Glomerular endothelial cell (primary cell): ENCODE measurements at regions not wholly inside any gene's neighbourhood (a gene's known extent, or its start where the extent isn't known, plus 50 kb on each side); places are given as distances from the start of the nearest gene placed in this dataset.

ENCODE experiments used
- DNase-seq: peaks from one replicate; pipeline ENCODE4 v3.0.0-alpha.2; 2011; ENCODE audit warnings: low read depth, low spot score; ENCODE audit errors: extremely low read depth

DNA sequence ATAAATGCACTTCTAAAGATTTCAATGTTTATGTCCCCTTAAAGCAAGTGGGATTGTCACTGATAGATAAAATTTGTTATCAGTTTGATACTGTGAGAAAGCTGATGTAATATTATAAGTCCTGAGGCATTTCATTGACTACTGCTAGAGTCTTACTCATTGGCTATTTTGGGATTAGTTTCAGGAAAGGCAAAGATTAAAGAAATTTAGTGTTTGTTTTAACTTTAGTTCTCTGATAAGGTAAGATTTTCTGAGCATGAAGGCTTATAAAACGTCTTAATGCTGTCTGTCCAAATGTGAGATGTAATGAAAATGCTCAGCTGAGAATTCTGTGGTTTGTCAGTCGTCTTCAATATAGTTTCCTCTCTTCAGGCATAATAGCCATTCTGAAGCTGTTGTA lies 886.4 kb upstream of the CDH2 start:
- no peak for DNase-seq

DNA sequence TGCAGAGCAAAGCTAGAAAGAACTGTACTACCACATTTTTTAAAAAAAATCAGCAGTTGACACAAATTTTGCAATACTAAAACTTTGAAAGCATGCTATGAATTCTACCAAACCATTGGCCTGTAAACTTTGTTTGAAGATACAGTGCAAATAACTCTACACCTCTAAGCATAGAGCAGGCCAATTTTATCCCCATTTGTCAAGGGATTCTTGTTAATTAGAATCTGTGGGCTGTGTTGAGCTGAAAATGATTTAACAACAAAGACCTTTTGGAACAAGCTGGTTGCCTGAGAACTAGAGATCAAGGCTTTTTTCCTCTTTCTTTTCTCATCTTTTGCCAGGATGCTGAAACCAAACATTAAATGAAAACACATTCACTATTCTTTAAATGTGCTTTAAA lies 886.0 kb upstream of the CDH2 start:
- no peak for DNase-seq

DNA sequence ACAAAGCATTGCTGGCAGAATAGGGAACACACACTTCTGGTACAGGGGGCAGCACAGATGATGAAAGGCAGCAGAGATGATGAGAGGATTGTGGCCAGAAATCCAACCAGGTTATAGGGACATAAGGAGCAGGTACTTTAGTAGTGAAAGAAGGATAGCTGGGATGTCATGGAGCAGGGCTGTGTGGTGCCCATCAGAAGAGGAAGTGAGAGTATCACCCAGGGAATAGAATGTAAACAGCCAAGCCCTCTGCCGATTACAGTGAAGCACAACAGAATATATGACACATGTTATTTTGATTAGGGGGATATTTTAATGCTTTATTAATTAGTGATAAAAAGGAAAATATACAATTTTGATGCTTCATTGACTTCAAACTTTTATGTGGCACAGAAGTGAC lies 883.4 kb upstream of the CDH2 start:
- no peak for DNase-seq

DNA sequence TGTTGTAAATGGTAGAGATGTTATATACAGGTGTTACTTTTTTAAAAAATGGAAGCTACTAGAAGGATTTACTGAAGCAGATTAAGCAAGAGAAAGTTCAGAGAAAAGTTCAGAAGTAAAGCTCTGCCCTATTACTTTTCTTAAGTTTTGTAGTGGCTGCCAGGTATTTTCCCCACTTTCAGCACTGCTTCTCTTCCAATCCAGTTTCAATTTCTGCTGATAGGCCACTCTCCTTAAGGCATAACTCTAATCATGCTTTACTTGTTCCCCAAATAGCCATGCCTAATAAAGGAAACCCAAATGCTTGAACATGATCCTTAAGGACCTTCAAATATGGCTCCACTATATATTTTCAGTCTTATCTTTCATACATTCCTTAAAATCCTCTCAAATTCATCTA lies 880.8 kb upstream of the CDH2 start:
- no peak for DNase-seq

DNA sequence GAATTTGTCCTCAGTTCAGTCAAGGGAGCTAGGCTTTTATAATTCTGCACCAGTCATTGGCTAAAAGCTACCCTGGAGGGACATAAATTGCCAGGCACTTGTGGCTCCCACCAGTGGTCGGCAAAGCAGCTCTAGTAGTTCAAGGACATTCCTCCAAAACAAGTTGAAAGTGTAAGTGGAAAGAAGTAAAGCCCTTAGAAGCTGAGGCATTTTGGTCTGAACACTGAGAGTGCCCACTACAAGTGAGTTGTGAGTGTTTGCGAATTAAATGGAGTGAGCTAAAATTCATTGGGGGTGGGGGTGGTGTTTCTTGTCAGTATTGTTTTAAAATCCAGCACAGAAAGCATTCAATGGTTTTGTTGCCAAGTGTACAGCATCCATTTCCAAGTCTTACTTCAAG lies 879.9 kb upstream of the CDH2 start:
- no peak for DNase-seq

DNA sequence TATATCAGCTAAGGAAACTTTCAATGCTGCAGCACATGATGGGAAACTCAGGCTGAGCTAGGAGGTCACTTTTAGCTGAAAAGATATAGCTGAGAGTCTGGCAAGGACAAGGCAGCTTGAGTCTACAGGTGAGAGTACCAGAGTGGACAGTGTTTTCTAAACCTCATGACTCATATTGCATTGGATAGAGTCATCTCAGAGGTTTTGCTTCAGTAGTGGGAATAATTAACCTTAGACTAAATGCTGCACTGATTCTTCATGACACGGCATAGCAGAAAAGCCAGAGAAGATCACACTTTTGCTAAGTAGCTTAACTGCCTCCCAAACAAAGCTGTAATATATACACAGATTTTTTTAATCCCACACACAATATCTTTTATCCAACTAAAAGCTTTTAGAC lies 865.0 kb upstream of the CDH2 start:
- no peak for DNase-seq

DNA sequence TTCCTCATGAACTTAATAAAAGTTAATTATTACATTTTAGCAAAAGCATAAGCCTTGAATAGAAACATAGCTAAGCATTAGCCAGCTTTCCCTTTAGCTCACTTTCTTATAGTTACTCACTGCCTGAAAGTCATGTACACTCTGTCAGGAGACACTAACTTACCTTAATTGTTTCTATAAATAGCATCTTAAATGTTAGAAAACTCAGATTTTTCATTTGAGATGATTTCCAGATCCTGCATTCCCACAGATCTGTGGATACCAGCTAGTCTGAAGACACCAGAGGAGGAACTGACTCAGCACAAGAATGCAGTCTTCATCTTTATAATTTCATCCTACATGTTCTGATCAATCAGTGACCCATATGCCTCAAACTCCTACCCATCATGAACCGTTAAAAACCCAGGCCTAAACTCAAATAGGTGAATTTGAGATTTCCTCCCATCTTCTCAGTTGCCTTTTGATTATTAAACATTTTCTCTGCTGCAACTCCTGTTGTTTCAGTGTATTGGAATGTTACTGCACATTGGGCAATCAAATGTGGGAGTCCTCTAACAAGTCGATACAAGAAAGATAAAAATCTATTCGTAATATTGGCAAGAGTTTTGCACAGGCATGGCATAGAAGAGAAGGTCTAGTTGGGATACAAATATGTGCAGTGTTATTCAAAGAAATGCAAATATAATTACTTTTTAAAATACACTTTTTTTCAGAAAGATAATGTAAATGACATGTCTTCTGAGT lies 857.4 kb upstream of the CDH2 start:
- no peak for DNase-seq

DNA sequence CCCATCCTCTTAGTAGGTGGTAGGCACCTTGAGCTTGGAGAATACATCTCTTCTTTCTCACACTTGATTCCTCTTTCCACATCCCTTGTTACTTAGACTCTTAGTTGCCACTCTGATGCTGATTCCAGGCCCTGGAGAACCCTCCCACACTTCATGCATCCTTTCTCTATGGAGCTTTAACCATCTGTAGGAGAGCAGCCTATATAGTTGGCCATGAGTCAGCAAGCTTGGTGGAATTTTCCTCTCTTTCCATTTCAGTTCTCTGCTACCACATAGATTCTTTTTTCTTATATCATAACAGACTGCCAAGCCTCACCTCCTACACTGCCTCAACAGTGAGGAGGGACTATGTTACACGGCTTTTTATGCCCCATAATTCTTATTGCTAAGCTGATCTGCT lies 851.6 kb upstream of the CDH2 start:
- DNase-seq: no peak

DNA sequence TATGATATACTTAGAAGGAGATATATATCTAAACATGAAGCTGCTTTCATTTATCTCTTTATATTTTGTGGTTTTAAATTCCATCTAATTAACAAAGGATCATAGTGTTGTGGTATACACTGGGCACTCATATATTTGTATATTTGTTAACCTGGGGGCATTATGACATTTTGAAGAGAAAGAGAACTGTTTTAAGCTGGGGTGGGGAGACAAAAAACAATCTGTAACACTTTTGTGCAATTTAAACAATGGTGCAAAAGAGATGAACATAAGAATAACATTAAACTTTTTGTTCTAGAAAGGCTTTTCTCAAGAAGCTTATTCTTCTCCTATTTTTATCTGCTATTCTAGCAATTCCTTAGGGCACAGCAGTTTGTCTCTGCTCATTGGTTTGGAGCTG lies 842.0 kb upstream of the CDH2 start:
- no peak for DNase-seq

DNA sequence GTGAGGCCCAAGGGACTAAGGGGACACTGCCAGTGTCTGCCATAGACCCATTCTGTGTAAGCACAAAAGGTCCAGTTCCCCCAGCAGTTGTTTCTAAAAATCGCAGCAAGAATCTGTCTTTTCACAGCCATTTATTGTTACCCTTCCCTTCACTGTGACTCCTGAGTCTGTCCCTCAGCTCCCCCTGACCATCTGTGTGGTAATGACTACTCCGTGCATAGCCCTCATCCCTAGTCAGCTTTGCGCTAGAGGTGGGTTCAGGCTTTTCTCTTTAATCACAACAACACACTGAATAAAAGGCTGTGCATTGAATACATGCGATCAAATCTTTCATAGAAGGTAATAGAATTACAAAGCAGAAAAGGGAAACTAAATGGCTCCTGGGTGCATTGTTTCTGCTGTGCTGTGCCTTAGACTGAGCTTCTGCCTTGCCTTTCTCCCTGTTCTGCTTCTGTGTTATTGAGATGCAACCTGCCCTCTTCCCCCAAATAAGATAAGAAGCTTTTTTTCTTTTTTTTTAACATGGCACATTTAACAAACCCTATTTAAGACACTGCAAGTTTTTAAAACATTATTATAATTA lies 836.0 kb upstream of the CDH2 start:
- no peak for DNase-seq

DNA sequence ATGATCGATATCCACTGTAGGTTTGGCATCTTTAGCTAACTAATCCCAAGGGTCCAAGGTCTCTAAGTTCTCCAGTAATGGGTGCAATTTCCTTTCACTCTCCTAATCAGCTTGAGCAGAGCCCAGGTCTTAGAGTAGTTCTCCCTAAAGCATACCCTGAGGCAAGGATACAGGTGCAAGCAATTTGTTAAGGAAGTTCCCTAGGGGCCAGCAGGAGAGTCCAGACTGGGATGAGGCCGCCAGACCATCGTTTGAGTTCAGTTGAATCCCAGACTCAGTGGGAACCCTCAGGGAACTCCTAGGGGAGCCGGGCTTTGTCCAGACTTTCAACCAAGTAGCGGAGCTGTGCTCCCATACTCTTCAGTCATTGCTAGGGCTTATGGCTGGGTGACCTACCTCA lies 835.4 kb upstream of the CDH2 start:
- no peak for DNase-seq

DNA sequence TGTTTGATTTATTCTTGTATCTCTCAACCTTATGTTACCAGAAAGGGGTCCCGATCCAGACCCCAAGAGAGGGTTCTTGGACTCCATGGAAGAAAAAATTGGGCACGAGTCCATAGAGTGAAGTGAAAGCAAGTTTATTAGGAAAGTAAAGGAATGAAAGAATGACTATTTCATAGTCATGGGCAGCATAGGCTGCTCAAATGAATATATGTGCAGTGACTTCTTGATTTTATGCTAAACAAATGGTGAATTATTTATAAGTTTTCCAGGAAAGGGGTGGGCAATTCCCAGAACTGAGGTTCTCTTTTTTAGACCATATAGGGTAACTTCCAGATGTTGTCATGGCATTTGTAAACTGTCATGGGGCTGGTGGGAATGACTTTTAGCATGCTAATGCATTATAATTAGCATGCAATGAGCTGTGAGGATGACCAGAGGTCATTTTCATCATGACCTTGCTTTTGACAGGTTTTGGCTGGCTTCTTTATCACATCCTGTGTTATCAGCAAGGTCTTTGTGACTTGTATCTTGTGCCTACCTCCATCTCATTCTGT lies 832.4 kb upstream of the CDH2 start:
- DNase-seq: no peak

DNA sequence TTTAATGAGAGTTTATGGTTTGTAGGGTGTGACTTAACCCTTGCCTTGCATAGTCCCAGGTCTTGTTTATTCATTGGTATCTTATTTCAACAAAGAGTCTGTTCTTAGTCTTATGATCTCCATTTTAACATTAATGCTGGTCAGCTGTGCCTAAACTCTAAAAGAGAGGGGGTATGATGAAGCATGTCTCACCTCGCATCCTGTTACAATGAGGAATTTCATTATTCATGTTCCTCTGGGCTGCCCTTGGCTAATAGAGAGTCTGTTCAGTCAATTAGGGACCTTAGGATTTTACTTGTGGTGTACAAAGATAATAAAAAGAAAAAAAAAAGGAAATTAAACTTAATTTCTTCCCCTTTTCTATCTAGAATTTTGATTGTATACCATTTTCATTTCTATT lies 831.9 kb upstream of the CDH2 start:
- no peak for DNase-seq

DNA sequence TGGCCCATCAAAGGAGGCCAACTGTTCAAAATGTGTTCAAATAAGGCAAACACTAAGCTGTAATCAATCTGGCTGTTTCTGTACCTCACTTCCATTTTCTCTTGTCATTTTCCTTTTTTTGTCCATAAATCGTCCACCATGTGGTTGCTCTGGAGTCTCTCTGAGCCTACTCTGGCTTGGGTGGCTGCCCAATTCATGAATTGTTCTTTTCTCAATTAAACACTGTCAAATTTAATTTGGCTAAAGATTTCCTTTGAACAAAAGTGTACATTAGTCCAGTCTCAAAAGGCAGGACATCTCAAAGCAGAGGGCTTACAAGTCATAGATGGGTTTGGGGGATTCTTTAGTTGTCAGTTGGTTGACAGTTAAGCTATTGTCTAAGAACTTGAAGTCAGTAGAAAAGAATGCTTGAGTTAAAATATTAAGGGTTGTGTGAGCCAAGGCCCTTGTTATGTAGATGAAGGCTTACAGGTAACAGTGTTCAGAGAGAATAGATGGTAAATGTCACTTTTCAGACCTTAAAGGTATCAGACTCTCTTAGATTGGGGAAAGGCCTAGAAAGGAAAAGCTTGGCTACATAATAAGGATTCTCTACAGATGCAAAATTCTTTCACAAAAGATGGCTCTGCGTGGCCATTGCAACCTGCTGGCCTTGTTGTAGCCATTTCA lies 831.2 kb upstream of the CDH2 start:
- no peak for DNase-seq

DNA sequence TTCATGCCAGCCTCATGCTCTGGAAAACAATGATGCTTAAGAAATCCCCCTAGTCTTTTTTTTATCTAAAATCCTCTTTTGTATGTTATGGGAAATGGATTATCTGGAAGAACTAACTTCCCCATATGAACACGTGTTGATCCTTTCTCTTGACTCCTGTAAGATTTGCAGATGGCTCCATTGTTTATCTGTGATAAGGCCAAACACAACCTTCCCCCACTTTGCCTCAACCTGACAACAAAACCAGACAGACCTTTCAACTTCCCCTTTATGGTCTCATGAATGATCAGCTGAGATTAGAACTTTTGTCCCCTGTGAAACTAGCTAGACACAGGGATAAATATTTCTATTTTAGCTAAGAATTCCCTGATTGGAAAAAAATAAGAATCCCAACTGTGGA lies 828.0 kb upstream of the CDH2 start:
- no peak for DNase-seq

DNA sequence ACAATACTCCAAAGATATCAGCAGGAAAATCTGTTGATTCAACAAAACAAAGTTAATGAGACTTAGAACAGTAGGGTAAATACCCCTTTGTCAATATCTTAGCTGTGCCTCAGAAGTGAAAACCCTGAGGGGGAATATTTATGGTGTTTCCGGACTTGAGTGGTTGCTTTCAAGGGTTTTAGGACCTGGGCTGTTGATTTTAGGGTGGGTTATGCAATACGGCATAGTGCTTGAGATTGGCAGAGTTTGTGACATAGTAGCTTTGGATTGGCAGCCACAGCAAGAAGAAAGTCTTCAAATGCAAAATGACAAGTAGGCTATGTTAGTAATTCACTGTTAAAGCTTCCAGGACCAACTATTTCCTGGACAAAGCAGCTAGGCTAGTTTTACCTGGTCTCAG lies 826.3 kb upstream of the CDH2 start:
- DNase-seq: no peak

DNA sequence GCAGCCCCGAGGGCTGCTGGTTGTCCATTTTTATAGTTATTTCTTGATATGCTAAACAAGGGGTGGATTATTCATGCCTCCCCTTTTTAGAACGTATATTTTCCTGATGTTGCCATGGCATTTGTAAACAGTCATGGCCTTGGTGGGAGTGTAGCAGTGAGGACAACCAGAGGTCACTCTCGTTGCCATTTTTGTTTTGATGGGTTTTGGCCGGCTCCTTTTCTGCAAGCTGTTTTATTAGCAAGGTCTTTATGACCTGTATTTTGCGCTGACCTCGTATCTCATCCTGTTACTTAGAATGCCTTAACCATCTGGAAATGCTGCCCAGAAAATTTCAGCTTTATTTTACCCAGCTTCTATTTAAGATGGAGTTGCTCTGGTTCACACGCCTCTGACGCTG lies 825.8 kb upstream of the CDH2 start:
- DNase-seq: no peak

DNA sequence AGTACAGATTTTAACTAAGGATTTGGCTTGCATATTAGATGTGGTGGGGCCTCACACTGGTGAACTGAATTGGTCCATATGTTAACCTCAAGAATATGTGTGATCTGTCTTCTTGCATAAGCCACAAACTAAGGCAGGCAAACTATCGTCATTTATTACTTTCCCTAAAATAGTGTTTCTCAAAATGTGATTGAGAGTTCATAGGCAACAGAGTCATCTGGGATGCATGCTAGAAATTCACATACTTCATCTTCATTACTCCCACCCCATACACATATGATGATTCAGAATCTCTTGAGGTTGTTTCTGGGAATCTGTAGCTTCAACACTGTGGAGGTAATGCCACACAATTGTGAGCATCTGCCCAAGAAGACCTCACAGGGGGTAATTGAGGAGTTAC lies 822.8 kb upstream of the CDH2 start:
- DNase-seq: no peak

DNA sequence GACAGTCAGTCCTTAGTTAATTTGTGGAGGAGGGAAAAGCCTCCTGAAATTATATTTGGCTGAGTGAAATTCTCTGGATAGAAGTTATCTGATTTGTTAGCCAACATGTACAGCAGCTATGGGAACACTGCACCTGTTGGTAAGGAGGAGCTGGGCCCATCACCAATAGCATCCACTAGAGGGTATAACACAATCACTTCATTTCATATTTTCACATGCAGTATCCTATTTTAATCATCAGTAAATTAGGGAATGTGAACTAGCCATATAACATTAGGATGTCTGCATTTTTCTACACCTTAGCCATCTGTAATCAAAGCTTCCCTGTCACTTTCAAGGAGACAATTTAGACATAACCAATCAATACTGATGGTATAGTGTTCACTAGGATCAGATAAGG lies 818.4 kb upstream of the CDH2 start:
- no peak for DNase-seq

DNA sequence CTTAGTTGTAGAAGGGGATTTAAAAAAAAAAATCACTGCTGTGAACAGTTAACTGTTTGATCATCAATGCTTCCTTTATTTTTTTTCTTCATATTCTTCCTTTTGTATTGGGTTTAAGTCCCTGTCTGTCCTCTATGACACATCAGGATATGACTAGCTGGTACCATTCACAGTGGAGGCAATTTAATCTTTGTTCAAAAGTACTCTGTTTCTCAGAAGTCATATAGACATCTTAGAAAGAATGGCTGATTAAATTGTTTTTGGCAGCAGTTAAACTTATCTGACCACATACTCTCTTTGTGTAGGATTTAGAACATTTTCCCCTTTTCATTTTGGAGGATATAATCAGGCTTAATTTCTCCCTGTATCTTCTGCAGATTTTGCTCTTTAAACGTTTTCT lies 807.8 kb upstream of the CDH2 start:
- DNase-seq: no peak

DNA sequence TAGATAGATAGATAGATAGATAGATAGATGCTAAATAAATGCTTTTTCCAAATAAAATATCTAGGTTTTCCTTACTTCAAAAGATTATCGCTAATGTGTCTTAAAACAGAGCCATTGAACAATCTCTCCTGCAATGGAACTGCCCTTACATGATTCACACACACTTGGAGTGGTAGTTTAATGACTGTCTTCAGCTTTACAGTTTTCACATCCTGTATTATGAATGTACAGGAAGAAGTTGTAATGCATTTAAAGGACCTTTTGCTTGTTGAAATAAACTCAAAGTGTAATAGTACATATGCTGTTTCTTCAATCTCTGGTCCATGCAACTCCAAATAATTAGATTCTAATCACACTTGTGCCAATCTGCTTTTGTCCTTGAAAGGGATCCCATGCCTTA lies 797.6 kb upstream of the CDH2 start:
- DNase-seq: no peak

DNA sequence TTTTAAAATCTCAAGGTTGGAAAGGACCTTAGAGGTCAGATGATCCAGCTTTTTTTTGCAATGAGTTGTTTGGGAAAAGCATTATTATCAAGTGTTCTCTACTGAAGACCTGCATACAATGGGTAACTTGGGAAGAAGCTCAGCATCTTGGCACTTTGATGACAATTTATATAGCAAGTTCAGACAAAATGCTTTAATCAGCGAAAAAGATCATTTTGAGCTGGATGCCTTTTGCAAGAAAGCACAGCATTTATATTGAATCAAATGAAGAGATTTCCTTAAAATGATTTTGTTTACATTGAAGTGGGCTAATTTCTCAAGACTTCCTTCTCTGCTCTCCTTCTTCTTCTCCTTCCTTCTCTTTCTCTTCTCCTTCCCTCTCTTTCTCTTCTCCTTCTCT lies 796.4 kb upstream of the CDH2 start:
- no peak for DNase-seq
